ENCODE measurements at regions not wholly inside any gene's neighbourhood (a gene's known extent, or its start where the extent isn't known, plus 50 kb on each side); places are given as distances from the start of the nearest gene placed in this dataset.
A peak's percentile ranks its signal among the peaks of the same experiment; 100 is the strongest.

- no peak overlapping the region for H3K4me3 ChIP-seq (ENCODE audit: low read depth, low read length, poor library complexity, severe bottlenecking)
- no peaks in the 10 kb centered on the region for H3K79me2 ChIP-seq (ENCODE audit: insufficient read depth, low read length)
- TF ChIP-seq CTCF (IDR thresholded peaks at IDR 0.05; ENCODE audit: low read length) (peak; percentile 79), EZH2 (IDR thresholded peaks at IDR 0.05; ENCODE audit: borderline replicate concordance, low read length) (no peak)
- H3K36me3 ChIP-seq (ENCODE audit: insufficient read depth, low read length) = no peaks in the 10 kb centered on the region
- H3K9me2 ChIP-seq (ENCODE audit: low read depth, low read length) = no peaks in the 10 kb centered on the region
- no peaks in the 10 kb centered on the region for H4K20me1 ChIP-seq (ENCODE audit: insufficient read depth, low read length)
- H3K9me3 ChIP-seq (ENCODE audit: low read length) = no peaks in the 10 kb centered on the region
- H3F3A ChIP-seq (ENCODE audit: insufficient read depth, low read length) = no peaks in the 10 kb centered on the region
- no peak overlapping the region for H3K9ac ChIP-seq (ENCODE audit: low read length)
- no peak overlapping the region for H3K27ac ChIP-seq (ENCODE audit: low read depth, low read length, poor library complexity, severe bottlenecking)
- no peaks in the 10 kb centered on the region for H3K4me1 ChIP-seq (ENCODE audit: insufficient read depth, low read length, severe bottlenecking)
- H3K4me2 ChIP-seq (ENCODE audit: low read length) = no peak overlapping the region
- H3K27me3 ChIP-seq (ENCODE audit: insufficient read depth, low read length) = no peaks in the 10 kb centered on the region
- no peak overlapping the region for H2AFZ ChIP-seq (ENCODE audit: low read length)
These were observed 88.2 kb upstream of the TNIP3 start for GRCh38 chr4:121252224-121252806.

GRCh38 chr4:121248747-121249146, 84.6 kb upstream of the TNIP3 start:
- Histone ChIP-seq H3K9me2 (ENCODE audit: low read depth, low read length) (no peaks in the 10 kb centered on the region), H3K4me2 (ENCODE audit: low read length) (no peak overlapping the region), H4K20me1 (ENCODE audit: insufficient read depth, low read length) (no peaks in the 10 kb centered on the region), H3K36me3 (ENCODE audit: insufficient read depth, low read length) (no peaks in the 10 kb centered on the region), H3K27ac (ENCODE audit: low read depth, low read length, poor library complexity, severe bottlenecking) (no peak overlapping the region), H3K9me3 (ENCODE audit: low read length) (no peaks in the 10 kb centered on the region), H3F3A (ENCODE audit: insufficient read depth, low read length) (no peaks in the 10 kb centered on the region), H2AFZ (ENCODE audit: low read length) (no peak overlapping the region), H3K9ac (ENCODE audit: low read length) (no peak overlapping the region), H3K79me2 (ENCODE audit: insufficient read depth, low read length) (no peaks in the 10 kb centered on the region), H3K27me3 (ENCODE audit: insufficient read depth, low read length) (no peaks in the 10 kb centered on the region), H3K4me1 (ENCODE audit: insufficient read depth, low read length, severe bottlenecking) (no peaks in the 10 kb centered on the region), H3K4me3 (ENCODE audit: low read depth, low read length, poor library complexity, severe bottlenecking) (no peak overlapping the region)
- TF ChIP-seq EZH2 (IDR thresholded peaks at IDR 0.05; ENCODE audit: borderline replicate concordance, low read length) = no peak
- no peak for TF ChIP-seq CTCF (IDR thresholded peaks at IDR 0.05; ENCODE audit: low read length)

GRCh38 chr4:121246698-121247097, 82.6 kb upstream of the TNIP3 start:
- Histone ChIP-seq H3K27ac (ENCODE audit: low read depth, low read length, poor library complexity, severe bottlenecking) (no peak overlapping the region), H3K4me3 (ENCODE audit: low read depth, low read length, poor library complexity, severe bottlenecking) (no peak overlapping the region), H3K9me3 (ENCODE audit: low read length) (no peaks in the 10 kb centered on the region), H3K79me2 (ENCODE audit: insufficient read depth, low read length) (no peaks in the 10 kb centered on the region), H3K9ac (ENCODE audit: low read length) (no peak overlapping the region), H3K4me1 (ENCODE audit: insufficient read depth, low read length, severe bottlenecking) (no peaks in the 10 kb centered on the region), H3K36me3 (ENCODE audit: insufficient read depth, low read length) (no peaks in the 10 kb centered on the region), H3K9me2 (ENCODE audit: low read depth, low read length) (no peaks in the 10 kb centered on the region), H2AFZ (ENCODE audit: low read length) (no peak overlapping the region), H3K27me3 (ENCODE audit: insufficient read depth, low read length) (no peaks in the 10 kb centered on the region), H3F3A (ENCODE audit: insufficient read depth, low read length) (no peaks in the 10 kb centered on the region), H4K20me1 (ENCODE audit: insufficient read depth, low read length) (no peaks in the 10 kb centered on the region), H3K4me2 (ENCODE audit: low read length) (no peak overlapping the region)
- no peak for TF ChIP-seq CTCF (IDR thresholded peaks at IDR 0.05; ENCODE audit: low read length)
- no peak for TF ChIP-seq EZH2 (IDR thresholded peaks at IDR 0.05; ENCODE audit: borderline replicate concordance, low read length)
